Activated B cell treated with CpG ODN at 0.5 μM for 24 hours (primary cell): ENCODE measurements at regions not wholly inside any gene's neighbourhood (a gene's known extent, or its start where the extent isn't known, plus 50 kb on each side); places are given as distances from the start of the nearest gene placed in this dataset.

Experiments used
- ATAC-seq: fragments of 200-7000 bp; cut with Tn5 transposase; one replicate; pipeline ENCODE4 v1.10.0; 2021; ENCODE audit warnings: low read depth, mild to moderate bottlenecking, moderate library complexity
- CTCF ChIA-PET: fragments of 350-600 bp; sonication (Branson Sonifier 250); formaldehyde crosslinking; loops from one replicate; lab custom pipeline; 2021; ENCODE audit warnings: antibody characterized with exemption; lab: Charles Lee
- POLR2A ChIA-PET: fragments of 350-600 bp; sonication (Branson Sonifier 250); formaldehyde crosslinking; loops from one replicate; lab custom pipeline; 2021; ENCODE audit warnings: antibody characterized with exemption; lab: Charles Lee
- DNase-seq: peaks from one replicate; pipeline ENCODE4 v3.0.0; 2022
- H3K27ac Mint-ChIP-seq: one replicate; pipeline ENCODE4 v1.8.0; 2020; ENCODE audit warnings: mixed read lengths
- H3K27me3 Mint-ChIP-seq: one replicate; pipeline ENCODE4 v1.8.0; 2021; ENCODE audit warnings: mixed read lengths
- H3K36me3 Mint-ChIP-seq: one replicate; pipeline ENCODE4 v1.8.0; 2021; ENCODE audit warnings: low read depth, mixed read lengths
- H3K4me1 Mint-ChIP-seq: one replicate; pipeline ENCODE4 v1.8.0; 2021; ENCODE audit warnings: mixed read lengths
- H3K4me3 Mint-ChIP-seq: one replicate; pipeline ENCODE4 v1.8.0; 2020; ENCODE audit warnings: mild to moderate bottlenecking, mixed read lengths
- H3K9me3 Mint-ChIP-seq: one replicate; pipeline ENCODE4 v1.8.0; 2020; ENCODE audit warnings: mixed read lengths
- intact Hi-C: fragments of 100-400 bp; cut with micrococcal nuclease; formaldehyde crosslinking; loops from one replicate; pipeline ENCODE4 v1.15.1; 2024
- TF ChIP-seq, protein P1 (sequence below): fragments of 200-600 bp; IDR thresholded peaks from one replicate; pipeline ENCODE4 v1.8.0; 2022; ENCODE audit warnings: antibody characterized with exemption, mild to moderate bottlenecking

DNA sequence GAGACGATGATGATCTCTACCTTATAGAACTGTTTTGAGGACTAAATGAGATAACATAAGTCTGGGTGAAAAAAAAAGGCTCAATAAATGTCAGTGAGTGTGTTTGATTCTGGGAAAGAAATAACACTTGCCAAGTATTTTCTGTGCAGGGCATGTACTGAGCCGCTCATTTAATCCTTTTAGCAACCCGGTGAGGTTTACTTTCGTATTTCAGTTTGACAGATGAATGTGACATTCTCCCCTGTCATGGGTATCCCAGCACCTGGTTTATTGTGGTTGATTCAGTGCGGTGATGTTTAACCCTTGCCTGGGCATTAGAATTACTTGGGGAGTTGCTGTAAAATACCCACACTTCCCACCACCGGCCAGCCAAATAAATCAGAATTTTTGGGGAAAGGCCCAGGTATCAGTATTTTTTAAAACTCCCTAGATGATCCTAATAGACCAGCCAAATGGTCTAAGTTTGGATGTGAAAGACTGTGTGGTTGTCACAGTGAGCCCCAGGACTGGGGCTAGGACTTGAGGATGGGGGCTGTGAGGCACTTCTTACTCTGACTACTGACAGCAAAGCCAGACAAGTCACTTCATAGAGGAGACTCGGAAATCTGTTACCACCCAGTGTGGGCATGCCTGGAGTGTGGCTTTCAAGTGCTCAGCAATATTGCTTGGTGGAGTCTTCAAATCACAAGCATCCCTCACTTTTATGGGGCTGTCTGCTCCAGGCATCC, 100.2 kb upstream of the KCNG1 start:
- TF ChIP-seq, protein P1, sequence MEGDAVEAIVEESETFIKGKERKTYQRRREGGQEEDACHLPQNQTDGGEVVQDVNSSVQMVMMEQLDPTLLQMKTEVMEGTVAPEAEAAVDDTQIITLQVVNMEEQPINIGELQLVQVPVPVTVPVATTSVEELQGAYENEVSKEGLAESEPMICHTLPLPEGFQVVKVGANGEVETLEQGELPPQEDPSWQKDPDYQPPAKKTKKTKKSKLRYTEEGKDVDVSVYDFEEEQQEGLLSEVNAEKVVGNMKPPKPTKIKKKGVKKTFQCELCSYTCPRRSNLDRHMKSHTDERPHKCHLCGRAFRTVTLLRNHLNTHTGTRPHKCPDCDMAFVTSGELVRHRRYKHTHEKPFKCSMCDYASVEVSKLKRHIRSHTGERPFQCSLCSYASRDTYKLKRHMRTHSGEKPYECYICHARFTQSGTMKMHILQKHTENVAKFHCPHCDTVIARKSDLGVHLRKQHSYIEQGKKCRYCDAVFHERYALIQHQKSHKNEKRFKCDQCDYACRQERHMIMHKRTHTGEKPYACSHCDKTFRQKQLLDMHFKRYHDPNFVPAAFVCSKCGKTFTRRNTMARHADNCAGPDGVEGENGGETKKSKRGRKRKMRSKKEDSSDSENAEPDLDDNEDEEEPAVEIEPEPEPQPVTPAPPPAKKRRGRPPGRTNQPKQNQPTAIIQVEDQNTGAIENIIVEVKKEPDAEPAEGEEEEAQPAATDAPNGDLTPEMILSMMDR, result no peak
- ATAC-seq (no peak), DNase-seq (no peak)
- Mint-ChIP-seq H3K9me3 (no peaks in the 10 kb centered on the region), H3K36me3 (no peaks in the 10 kb centered on the region), H3K4me1 (peaks cover 24% of the 10 kb centered on the region), H3K4me3 (no peak overlapping the region), H3K27me3 (peaks cover 17% of the 10 kb centered on the region), H3K27ac (no peak overlapping the region)
- CTCF ChIA-PET, result no interaction called here
- POLR2A ChIA-PET, result no interaction called here
- intact Hi-C loops, result no loop called here

DNA sequence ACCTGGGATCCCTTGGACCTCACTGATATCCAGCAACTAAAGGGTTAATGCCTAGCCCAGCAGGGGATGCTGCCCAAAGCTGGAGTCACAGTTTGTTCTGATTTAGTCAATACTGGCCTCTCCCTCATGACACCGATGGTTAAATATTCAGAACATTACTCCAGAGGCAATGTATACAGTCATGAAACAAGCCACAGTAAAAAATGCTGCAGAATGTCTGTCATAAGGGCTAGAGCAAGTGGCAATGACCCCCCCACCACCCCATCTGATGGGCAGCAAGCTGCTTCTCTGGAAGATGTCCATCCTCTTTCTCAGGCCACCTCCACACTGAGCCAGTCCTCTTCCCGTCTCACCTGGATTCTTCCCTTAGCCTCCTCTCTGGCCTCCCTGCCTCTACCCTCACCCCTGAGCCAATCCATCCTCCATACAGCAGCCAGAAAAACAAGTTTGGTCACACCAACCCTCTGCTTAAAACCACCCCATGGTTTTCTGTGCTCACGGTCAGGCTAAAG, 99.0 kb upstream of the KCNG1 start:
- Mint-ChIP-seq H3K36me3 (no peaks in the 10 kb centered on the region), H3K9me3 (no peaks in the 10 kb centered on the region), H3K27ac (no peak overlapping the region), H3K27me3 (peaks cover 17% of the 10 kb centered on the region), H3K4me3 (no peak overlapping the region), H3K4me1 (peaks cover 16% of the 10 kb centered on the region)
- DNase-seq, result no peak
- TF ChIP-seq, protein P1, result no peak
- intact Hi-C loops, result no loop called here
- CTCF ChIA-PET, result no interaction called here
- no peak for ATAC-seq
- POLR2A ChIA-PET, result no interaction called here

DNA sequence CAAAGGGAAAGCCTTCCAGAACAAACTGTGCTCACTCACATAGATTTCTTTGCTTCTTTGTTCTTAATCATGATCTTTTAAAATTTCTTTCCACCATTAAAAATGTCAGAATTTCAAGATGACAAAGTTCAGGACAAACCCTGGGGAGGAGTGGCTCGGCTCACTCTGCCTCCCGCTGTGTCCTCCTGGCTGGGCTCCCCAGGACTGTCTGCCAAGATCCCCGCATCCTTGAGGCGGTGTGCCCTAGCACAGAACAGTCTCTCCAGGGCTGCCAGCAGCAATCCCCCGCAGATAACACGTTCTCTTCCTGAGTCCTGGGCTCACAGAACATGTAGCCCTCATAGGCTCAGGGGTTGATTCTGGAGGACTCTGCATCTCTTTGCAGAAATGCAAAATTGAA, 98.4 kb upstream of the KCNG1 start:
- H3K9me3 Mint-ChIP-seq, result no peaks in the 10 kb centered on the region
- TF ChIP-seq, protein P1, result no peak
- no peak overlapping the region for H3K27ac Mint-ChIP-seq
- H3K4me3 Mint-ChIP-seq, result no peak overlapping the region
- ChIA-PET POLR2A (no interaction called here), CTCF (no interaction called here)
- no peaks in the 10 kb centered on the region for H3K36me3 Mint-ChIP-seq
- peaks cover 17% of the 10 kb centered on the region for H3K27me3 Mint-ChIP-seq
- DNase-seq (no peak), ATAC-seq (no peak)
- peaks cover 14% of the 10 kb centered on the region for H3K4me1 Mint-ChIP-seq
- intact Hi-C loops, result no loop called here

DNA sequence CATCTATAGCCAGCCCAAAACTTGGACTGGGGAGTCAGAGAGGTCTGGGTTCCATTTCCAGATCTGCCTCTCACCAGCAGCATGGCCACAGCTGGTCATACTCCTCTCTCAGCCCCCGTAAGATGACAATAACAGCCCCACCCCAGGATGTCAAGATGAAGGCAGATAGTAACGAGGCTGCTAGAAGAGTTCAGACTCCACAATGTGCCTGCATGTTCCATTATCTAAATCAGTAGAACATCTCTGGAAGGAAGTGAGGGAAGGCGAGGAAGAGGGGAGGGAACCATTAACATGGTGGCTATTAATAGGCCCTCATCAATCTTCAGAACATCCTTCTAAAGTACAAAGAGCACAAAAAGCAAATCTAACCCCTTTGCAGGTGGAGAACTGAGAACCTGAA, 98.0 kb upstream of the KCNG1 start:
- Mint-ChIP-seq H3K36me3 (no peaks in the 10 kb centered on the region), H3K9me3 (no peaks in the 10 kb centered on the region), H3K27ac (no peak overlapping the region), H3K4me3 (no peak overlapping the region), H3K27me3 (peaks cover 17% of the 10 kb centered on the region), H3K4me1 (peaks cover 14% of the 10 kb centered on the region)
- intact Hi-C loops, result no loop called here
- TF ChIP-seq, protein P1, result no peak
- no peak for DNase-seq
- ChIA-PET CTCF (no interaction called here), POLR2A (no interaction called here)
- no peak for ATAC-seq

DNA sequence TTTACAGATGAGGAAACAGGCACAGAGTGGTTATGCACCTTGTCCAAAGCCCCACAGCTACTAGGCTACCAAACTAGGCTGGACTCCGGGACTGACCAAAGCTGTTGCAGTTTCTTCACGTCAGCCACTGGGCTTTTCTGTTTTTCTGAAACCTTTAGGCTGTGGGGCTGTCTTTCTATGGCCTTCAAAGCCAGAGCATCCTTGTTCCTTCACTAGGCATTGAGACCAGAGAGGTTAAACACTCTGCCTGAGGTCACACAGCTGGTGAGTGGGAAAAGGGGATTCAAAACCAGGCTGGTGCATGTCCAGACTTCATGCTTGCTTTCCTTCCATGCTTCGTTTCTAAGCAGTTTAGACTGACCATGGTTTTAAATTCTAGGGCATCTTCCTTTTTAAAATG, 97.5 kb upstream of the KCNG1 start:
- TF ChIP-seq, protein P1, result no peak
- peaks cover 17% of the 10 kb centered on the region for H3K27me3 Mint-ChIP-seq
- ChIA-PET CTCF (no interaction called here), POLR2A (no interaction called here)
- no peaks in the 10 kb centered on the region for H3K36me3 Mint-ChIP-seq
- DNase-seq (no peak), ATAC-seq (no peak)
- no peak overlapping the region for H3K27ac Mint-ChIP-seq
- H3K4me1 Mint-ChIP-seq, result peaks cover 14% of the 10 kb centered on the region
- H3K9me3 Mint-ChIP-seq, result no peaks in the 10 kb centered on the region
- intact Hi-C loops, result no loop called here
- H3K4me3 Mint-ChIP-seq, result no peak overlapping the region
